ENCODE measurements at regions not wholly inside any gene's neighbourhood (a gene's known extent, or its start where the extent isn't known, plus 50 kb on each side); places are given as distances from the start of the nearest gene placed in this dataset.

DNA sequence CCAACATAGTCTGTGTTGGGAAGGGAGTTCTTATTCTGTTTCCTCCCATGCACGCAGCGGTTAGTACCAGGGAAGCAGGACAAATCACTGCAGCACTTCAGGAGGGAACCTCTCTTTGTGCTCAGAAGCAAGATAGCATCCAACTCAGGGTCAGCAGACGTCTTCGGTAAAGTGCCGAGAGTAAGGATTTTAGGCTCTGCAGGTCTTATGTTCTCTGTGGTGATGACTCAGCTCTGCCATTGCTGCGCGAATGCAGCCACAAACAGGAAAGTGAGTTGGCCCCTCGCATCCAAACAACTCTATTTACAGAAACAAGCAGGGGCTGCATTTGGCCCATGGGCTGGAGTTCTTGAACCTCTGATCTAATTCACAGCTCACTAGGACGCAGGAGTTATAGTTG lies 122.1 kb upstream of the SPATA13 start:
- no peak for DNase-seq
- Histone ChIP-seq H3K4me1 (ENCODE audit: insufficient read depth) (peaks cover 27% of the 10 kb centered on the region), H3K27ac (peak overlapping the region in 1 of 2 donors; percentile 15), H3K4me3 (no peak overlapping the region), H3K36me3 (no peaks in the 10 kb centered on the region), H3K9me3 (no peaks in the 10 kb centered on the region), H3K27me3 (no peaks in the 10 kb centered on the region)
- TF ChIP-seq, protein P1, sequence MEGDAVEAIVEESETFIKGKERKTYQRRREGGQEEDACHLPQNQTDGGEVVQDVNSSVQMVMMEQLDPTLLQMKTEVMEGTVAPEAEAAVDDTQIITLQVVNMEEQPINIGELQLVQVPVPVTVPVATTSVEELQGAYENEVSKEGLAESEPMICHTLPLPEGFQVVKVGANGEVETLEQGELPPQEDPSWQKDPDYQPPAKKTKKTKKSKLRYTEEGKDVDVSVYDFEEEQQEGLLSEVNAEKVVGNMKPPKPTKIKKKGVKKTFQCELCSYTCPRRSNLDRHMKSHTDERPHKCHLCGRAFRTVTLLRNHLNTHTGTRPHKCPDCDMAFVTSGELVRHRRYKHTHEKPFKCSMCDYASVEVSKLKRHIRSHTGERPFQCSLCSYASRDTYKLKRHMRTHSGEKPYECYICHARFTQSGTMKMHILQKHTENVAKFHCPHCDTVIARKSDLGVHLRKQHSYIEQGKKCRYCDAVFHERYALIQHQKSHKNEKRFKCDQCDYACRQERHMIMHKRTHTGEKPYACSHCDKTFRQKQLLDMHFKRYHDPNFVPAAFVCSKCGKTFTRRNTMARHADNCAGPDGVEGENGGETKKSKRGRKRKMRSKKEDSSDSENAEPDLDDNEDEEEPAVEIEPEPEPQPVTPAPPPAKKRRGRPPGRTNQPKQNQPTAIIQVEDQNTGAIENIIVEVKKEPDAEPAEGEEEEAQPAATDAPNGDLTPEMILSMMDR (IDR thresholded peaks at IDR 0.05), result no peak
- TF ChIP-seq EP300 (IDR thresholded peaks at IDR 0.05) (no peak), POLR2A (IDR thresholded peaks at IDR 0.05) (no peak)
- WGBS, 3 donors, result 13 to 35% (median 26%) methylated on average over 9 of the region's 9 CpGs
- intact Hi-C loops (cut with DNase I), result no loop called here

DNA sequence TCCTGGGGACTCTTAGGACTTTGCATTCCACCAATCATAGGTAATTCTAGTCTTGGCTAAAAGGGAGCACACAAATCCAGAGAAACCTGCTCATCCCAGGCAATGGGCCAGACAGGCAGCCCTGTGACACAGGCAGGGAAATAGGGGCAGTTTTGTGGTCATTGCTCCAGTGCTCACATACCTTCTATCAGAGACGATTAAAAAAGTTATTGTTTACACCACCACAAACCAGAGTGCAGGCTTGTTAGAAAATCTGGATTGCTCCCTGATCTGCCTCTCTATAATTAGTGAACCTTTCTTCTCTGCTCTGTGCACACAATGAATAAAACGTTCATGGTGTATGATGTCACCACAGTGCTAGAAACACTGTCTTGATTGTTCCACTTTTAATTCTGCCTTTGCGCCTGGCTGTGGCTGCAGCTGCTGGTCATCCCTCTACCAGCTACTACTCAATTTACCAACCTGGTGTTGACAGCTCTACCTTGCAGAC lies 121.6 kb upstream of the SPATA13 start:
- TF ChIP-seq EP300 (IDR thresholded peaks at IDR 0.05) (no peak), POLR2A (IDR thresholded peaks at IDR 0.05) (no peak)
- TF ChIP-seq, protein P1 (IDR thresholded peaks at IDR 0.05), result no peak

DNA sequence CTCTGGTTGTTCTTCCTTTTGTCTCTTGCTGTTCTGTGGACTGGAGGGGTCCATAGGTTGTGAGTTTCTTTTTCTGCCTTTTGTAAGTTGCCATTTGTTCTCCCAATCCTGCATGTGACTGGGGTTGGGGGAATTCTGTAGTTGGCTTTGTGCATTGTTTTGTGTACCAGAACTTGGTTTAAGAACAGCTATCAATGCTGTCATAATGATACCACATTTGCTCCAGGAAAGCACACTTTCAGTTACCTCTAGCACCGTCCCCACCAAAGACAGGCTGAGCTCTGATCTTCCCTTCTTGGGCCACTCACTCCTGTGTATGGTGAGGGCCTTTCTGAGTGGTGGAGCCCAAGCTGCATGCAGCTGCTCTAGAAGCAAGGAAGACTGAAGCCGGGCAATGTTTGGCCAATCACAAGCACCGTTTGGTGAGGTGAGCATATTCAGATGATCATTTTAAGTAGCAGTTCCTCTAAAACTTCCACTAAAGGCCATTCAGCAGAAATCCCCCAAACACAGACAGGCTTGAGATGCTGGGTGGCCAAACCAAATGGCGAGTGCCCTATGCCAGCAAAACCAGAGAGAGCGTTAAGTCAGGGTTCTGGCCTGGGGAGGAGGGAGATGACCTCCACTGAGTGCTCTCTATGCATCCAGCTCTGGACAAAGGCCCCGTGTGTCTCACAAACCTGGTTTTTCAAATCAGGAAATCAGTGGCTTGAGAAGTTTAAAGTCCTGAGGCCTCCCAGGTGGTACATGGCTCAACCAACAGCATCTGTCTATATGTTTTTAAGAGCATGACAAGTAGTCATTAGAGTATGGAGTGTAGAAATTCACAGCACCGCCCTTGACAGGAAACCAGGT lies 120.7 kb upstream of the SPATA13 start:
- H3K4me3 ChIP-seq, result no peak overlapping the region
- H3K9me3 ChIP-seq, result no peaks in the 10 kb centered on the region
- WGBS, 3 donors, result 76 to 94% (median 88%) methylated on average over 7 of the region's 7 CpGs
- DNase-seq, result no peak
- H3K4me1 ChIP-seq (ENCODE audit: insufficient read depth), result peaks cover 21% of the 10 kb centered on the region
- intact Hi-C loops (cut with DNase I), result no loop called here
- H3K36me3 ChIP-seq, result no peaks in the 10 kb centered on the region
- TF ChIP-seq POLR2A (IDR thresholded peaks at IDR 0.05), result no peak
- TF ChIP-seq, protein P1 (IDR thresholded peaks at IDR 0.05), result no peak
- no peak for TF ChIP-seq EP300 (IDR thresholded peaks at IDR 0.05)
- H3K27ac ChIP-seq, result no peak overlapping the region
- no peaks in the 10 kb centered on the region for H3K27me3 ChIP-seq

More for the DNA sequence above, 121.6 kb upstream of the SPATA13 start:
- no peak overlapping the region for H3K4me3 ChIP-seq
- peaks cover 25% of the 10 kb centered on the region for H3K4me1 ChIP-seq (ENCODE audit: insufficient read depth)
- DNase-seq, result no peak
- H3K27me3 ChIP-seq, result no peaks in the 10 kb centered on the region
- 32 to 41% (median 33%) methylated on average over 3 of the region's 3 CpGs for WGBS, 3 donors
- no peak overlapping the region for H3K27ac ChIP-seq
- no peaks in the 10 kb centered on the region for H3K9me3 ChIP-seq
- intact Hi-C loops (cut with DNase I), result no loop called here
- no peaks in the 10 kb centered on the region for H3K36me3 ChIP-seq

DNA sequence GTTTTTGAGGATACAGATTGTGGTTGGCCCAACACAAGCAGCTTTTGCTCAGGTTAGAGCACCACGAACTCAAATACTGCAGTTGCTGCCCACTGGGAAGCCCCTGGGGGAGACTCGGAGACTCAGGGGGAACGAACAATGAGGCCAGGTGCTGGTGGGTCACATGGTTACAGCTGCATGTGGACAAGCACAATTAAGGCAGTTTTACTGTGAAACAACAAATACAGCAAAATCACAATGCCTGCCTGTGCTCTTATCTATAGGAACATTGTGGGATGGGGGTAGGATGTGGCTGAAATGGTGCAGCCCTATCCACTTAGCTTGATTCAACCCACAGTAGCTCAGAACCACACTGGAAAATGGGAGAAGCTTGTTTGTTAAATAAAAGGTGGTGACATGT lies 119.7 kb upstream of the SPATA13 start:
- Histone ChIP-seq H3K27me3 (no peaks in the 10 kb centered on the region), H3K36me3 (no peaks in the 10 kb centered on the region), H3K4me1 (ENCODE audit: insufficient read depth) (peaks cover 15% of the 10 kb centered on the region), H3K9me3 (no peaks in the 10 kb centered on the region), H3K27ac (no peak overlapping the region), H3K4me3 (no peak overlapping the region)
- no peak for DNase-seq
- WGBS, 3 donors, result 77 to 82% (median 80%) methylated on average over 3 of the region's 3 CpGs
- intact Hi-C loops (cut with DNase I), result no loop called here
- TF ChIP-seq POLR2A (IDR thresholded peaks at IDR 0.05), result no peak
- TF ChIP-seq EP300 (IDR thresholded peaks at IDR 0.05), result no peak
- TF ChIP-seq, protein P1 (IDR thresholded peaks at IDR 0.05), result no peak

Data from ovary (tissue), 7 donors.